SK-N-SH treated with all-trans-retinoic acid at 6 μM for 48 hours (cell line): ENCODE measurements at regions not wholly inside any gene's neighbourhood (a gene's known extent, or its start where the extent isn't known, plus 50 kb on each side); places are given as distances from the start of the nearest gene placed in this dataset.

Source experiments
- ATAC-seq: fragments of 200-7000 bp; cut with Tn5 transposase; 3 replicates; pipeline ENCODE4 v1.9.1; 2020; ENCODE audit warnings: mild to moderate bottlenecking, moderate library complexity
- ARNTL ChIP-seq: fragments of 450-650 bp; formaldehyde crosslinking; IDR thresholded peaks from 2 replicates; pipeline ENCODE4 v1.5.0; 2020; ENCODE audit warnings: low read depth, mild to moderate bottlenecking, moderate library complexity, borderline replicate concordance
- BACH2 ChIP-seq: fragments of 250-450 bp; sonication (Bioruptor Pico); IDR thresholded peaks from 2 replicates; pipeline ENCODE4 v1.9.0; 2021; ENCODE audit warnings: mild to moderate bottlenecking, borderline replicate concordance
- CREB5 ChIP-seq: fragments of 250-450 bp; sonication (Bioruptor Pico); IDR thresholded peaks from 2 replicates; pipeline ENCODE4 v1.5.1; 2020; ENCODE audit warnings: low read depth, mild to moderate bottlenecking, moderate library complexity
- CSDC2 ChIP-seq: fragments of 250-450 bp; sonication (Bioruptor Pico); IDR thresholded peaks from 2 replicates; pipeline ENCODE4 v1.5.0; 2020; ENCODE audit warnings: mild to moderate bottlenecking, moderate library complexity
- ESRRG ChIP-seq: fragments of 250-450 bp; sonication (Bioruptor Pico); IDR thresholded peaks from 2 replicates; pipeline ENCODE4 v1.6.1; 2021; ENCODE audit warnings: mild to moderate bottlenecking
- GLIS3 ChIP-seq: fragments of 250-450 bp; sonication (Bioruptor Pico); IDR thresholded peaks from 2 replicates; pipeline ENCODE4 v1.5.0; 2020; ENCODE audit warnings: mild to moderate bottlenecking, moderate library complexity
- ISL1 ChIP-seq: fragments of 250-450 bp; sonication (Bioruptor Pico); IDR thresholded peaks from 2 replicates; pipeline ENCODE4 v2.1.2; 2022; ENCODE audit warnings: mild to moderate bottlenecking, moderate library complexity
- OSR1 ChIP-seq: fragments of 250-450 bp; sonication (Bioruptor Pico); IDR thresholded peaks from 2 replicates; pipeline ENCODE4 v1.8.0; 2022; ENCODE audit warnings: moderate library complexity, mild to moderate bottlenecking, inconsistent platforms
- PATZ1 ChIP-seq: fragments of 250-450 bp; sonication (Bioruptor Pico); IDR thresholded peaks from 2 replicates; pipeline ENCODE4 v1.8.0; 2020; ENCODE audit warnings: mild to moderate bottlenecking, moderate library complexity, borderline replicate concordance
- POU6F1 ChIP-seq: fragments of 250-450 bp; sonication (Bioruptor Pico); IDR thresholded peaks from 2 replicates; pipeline ENCODE4 v1.8.0; 2021; ENCODE audit warnings: low read depth, mild to moderate bottlenecking, moderate library complexity, borderline replicate concordance
- PPARA ChIP-seq: fragments of 250-450 bp; sonication (Bioruptor Pico); IDR thresholded peaks from 2 replicates; pipeline ENCODE4 v1.5.0; 2020; ENCODE audit warnings: mild to moderate bottlenecking, borderline replicate concordance
- RARB ChIP-seq: fragments of 250-450 bp; sonication (Bioruptor Pico); IDR thresholded peaks from 2 replicates; pipeline ENCODE4 v1.8.0; 2021; ENCODE audit warnings: mild to moderate bottlenecking, moderate library complexity
- SNAI2 ChIP-seq: fragments of 250-450 bp; sonication (Bioruptor Pico); IDR thresholded peaks from 2 replicates; pipeline ENCODE4 v1.5.0; 2020; ENCODE audit warnings: mild to moderate bottlenecking, moderate library complexity
- TCF4 ChIP-seq: fragments of 250-450 bp; sonication (Bioruptor Pico); IDR thresholded peaks from 2 replicates; pipeline ENCODE4 v1.8.0; 2021; ENCODE audit warnings: mild to moderate bottlenecking, moderate library complexity, borderline replicate concordance
- TOX ChIP-seq: fragments of 250-450 bp; sonication (Bioruptor Pico); IDR thresholded peaks from 2 replicates; pipeline ENCODE4 v1.8.0; 2021; ENCODE audit warnings: mild to moderate bottlenecking, moderate library complexity, borderline replicate concordance
- TSHZ2 ChIP-seq: fragments of 250-450 bp; sonication (Bioruptor Pico); IDR thresholded peaks from 2 replicates; pipeline ENCODE4 v1.5.0; 2020; ENCODE audit warnings: mild to moderate bottlenecking, moderate library complexity
- ZC3H10 ChIP-seq: fragments of 250-450 bp; sonication (Bioruptor Pico); IDR thresholded peaks from 2 replicates; pipeline ENCODE4 v1.5.1; 2021; ENCODE audit warnings: mild to moderate bottlenecking, moderate library complexity
- ZFP3 ChIP-seq: fragments of 250-450 bp; sonication (Bioruptor Pico); IDR thresholded peaks from 2 replicates; pipeline ENCODE4 v1.5.0; 2020; ENCODE audit warnings: mild to moderate bottlenecking, moderate library complexity
- ZFP30 ChIP-seq: fragments of 450-650 bp; formaldehyde crosslinking; IDR thresholded peaks from 2 replicates; pipeline ENCODE4 v1.5.0; 2022; ENCODE audit warnings: mild to moderate bottlenecking, moderate library complexity
- ZNF565 ChIP-seq: fragments of 450-650 bp; formaldehyde crosslinking; conservative IDR thresholded peaks from 2 replicates; pipeline ENCODE4 v1.5.0; 2020; ENCODE audit warnings: low read depth, mild to moderate bottlenecking, moderate library complexity
- ZNF70 ChIP-seq: fragments of 450-650 bp; formaldehyde crosslinking; IDR thresholded peaks from 2 replicates; pipeline ENCODE4 v1.5.0; 2020; ENCODE audit warnings: mild to moderate bottlenecking, moderate library complexity
- ZNF8 ChIP-seq: fragments of 450-650 bp; formaldehyde crosslinking; IDR thresholded peaks from 2 replicates; pipeline ENCODE4 v1.5.0; 2020; ENCODE audit warnings: mild to moderate bottlenecking, moderate library complexity

- no peak for TF ChIP-seq TCF4 (CRISPR knock-in tag)
- TF ChIP-seq ARNTL (CRISPR knock-in tag): no peak
- no peak for TF ChIP-seq TOX (CRISPR knock-in tag)
- no peak for TF ChIP-seq ZNF8 (CRISPR knock-in tag)
- TF ChIP-seq ZFP30 (CRISPR knock-in tag): no peak
- TF ChIP-seq OSR1 (CRISPR knock-in tag): no peak
- TF ChIP-seq ZC3H10 (CRISPR knock-in tag): no peak
- TF ChIP-seq RARB: no peak
- TF ChIP-seq GLIS3 (CRISPR knock-in tag): no peak
- TF ChIP-seq CREB5 (CRISPR knock-in tag): no peak
- TF ChIP-seq SNAI2: no peak
- TF ChIP-seq ISL1 (CRISPR knock-in tag): no peak
- TF ChIP-seq PATZ1 (CRISPR knock-in tag): no peak
- no peak for TF ChIP-seq ESRRG (CRISPR knock-in tag)
- TF ChIP-seq BACH2: no peak
- TF ChIP-seq POU6F1: no peak
- no peak for TF ChIP-seq TSHZ2
- no peak for TF ChIP-seq ZNF565
- no peak for TF ChIP-seq ZNF70 (CRISPR knock-in tag)
- TF ChIP-seq PPARA (CRISPR knock-in tag): no peak
- ATAC-seq: no peak
These were observed 147.7 kb upstream of the NPVF start for GRCh38 chr7:25375805-25376600.

GRCh38 chr7:25379351-25380300, 151.3 kb upstream of the NPVF start:
- no peak for ATAC-seq
- TF ChIP-seq ZFP3 (CRISPR knock-in tag): no peak
- no peak for TF ChIP-seq ARNTL (CRISPR knock-in tag)
- no peak for TF ChIP-seq ESRRG (CRISPR knock-in tag)
- no peak for TF ChIP-seq GLIS3 (CRISPR knock-in tag)
- TF ChIP-seq RARB: no peak
- no peak for TF ChIP-seq TOX (CRISPR knock-in tag)
- TF ChIP-seq BACH2: no peak
- no peak for TF ChIP-seq OSR1 (CRISPR knock-in tag)
- no peak for TF ChIP-seq POU6F1
- TF ChIP-seq SNAI2: no peak
- TF ChIP-seq ZFP30 (CRISPR knock-in tag): no peak
- no peak for TF ChIP-seq ZC3H10 (CRISPR knock-in tag)
- TF ChIP-seq CSDC2 (CRISPR knock-in tag): no peak
- TF ChIP-seq CREB5 (CRISPR knock-in tag): no peak
- TF ChIP-seq ZNF8 (CRISPR knock-in tag): no peak
- no peak for TF ChIP-seq ISL1 (CRISPR knock-in tag)
- no peak for TF ChIP-seq TCF4 (CRISPR knock-in tag)
- TF ChIP-seq PPARA (CRISPR knock-in tag): no peak
- no peak for TF ChIP-seq TSHZ2
